Central memory CD8-positive, alpha-beta T cell (primary cell): ENCODE measurements at regions not wholly inside any gene's neighbourhood (a gene's known extent, or its start where the extent isn't known, plus 50 kb on each side); places are given as distances from the start of the nearest gene placed in this dataset.
"Not testable (repeated sequence)": the region's sequence is repeated elsewhere in the genome, so short reads cannot be mapped to it uniquely, and the experiment has no call there.

ENCODE experiments used
- ATAC-seq: fragments of 150-1000 bp; cut with Tn5 transposase; replicated peaks from 2 replicates; pipeline ENCODE4 v1.10.0; 2022; ENCODE audit warnings: mild to moderate bottlenecking, moderate FRiP score, moderate number of reproducible peaks; ENCODE audit not compliant: poor library complexity, severe bottlenecking; ENCODE audit errors: extremely low read depth
- DNase-seq, 2 donors: peaks; one replicate each; pipeline ENCODE4 v3.0.0; 2021; ENCODE audit warnings: low spot score in 2 of 2
- H3K27ac Mint-ChIP-seq: one replicate; pipeline ENCODE4 v1.8.0; 2022; ENCODE audit warnings: low read depth, mild to moderate bottlenecking, moderate library complexity, mixed read lengths
- H3K27me3 Mint-ChIP-seq: one replicate; pipeline ENCODE4 v1.8.0; 2022; ENCODE audit warnings: mixed read lengths
- H3K36me3 Mint-ChIP-seq: one replicate; pipeline ENCODE4 v1.8.0; 2022; ENCODE audit warnings: mild to moderate bottlenecking, moderate library complexity, mixed read lengths; ENCODE audit not compliant: insufficient read depth
- H3K4me1 Mint-ChIP-seq: one replicate; pipeline ENCODE4 v1.8.0; 2022; ENCODE audit warnings: mixed read lengths
- H3K4me3 Mint-ChIP-seq: one replicate; pipeline ENCODE4 v1.8.0; 2022; ENCODE audit warnings: mild to moderate bottlenecking, moderate library complexity, mixed read lengths
- H3K9me3 Mint-ChIP-seq: one replicate; pipeline ENCODE4 v1.8.0; 2022; ENCODE audit warnings: mixed read lengths

GRCh38 chr1:56256153-56257000, 323.0 kb downstream of the PLPP3 start:
- H3K9me3 Mint-ChIP-seq: peaks cover 12% of the 10 kb centered on the region
- no peak overlapping the region for H3K27ac Mint-ChIP-seq
- no peak for DNase-seq
- no peaks in the 10 kb centered on the region for H3K36me3 Mint-ChIP-seq
- no peak for ATAC-seq
- H3K4me1 Mint-ChIP-seq: no peaks in the 10 kb centered on the region
- H3K4me3 Mint-ChIP-seq: no peak overlapping the region
- H3K27me3 Mint-ChIP-seq: no peaks in the 10 kb centered on the region

DNA sequence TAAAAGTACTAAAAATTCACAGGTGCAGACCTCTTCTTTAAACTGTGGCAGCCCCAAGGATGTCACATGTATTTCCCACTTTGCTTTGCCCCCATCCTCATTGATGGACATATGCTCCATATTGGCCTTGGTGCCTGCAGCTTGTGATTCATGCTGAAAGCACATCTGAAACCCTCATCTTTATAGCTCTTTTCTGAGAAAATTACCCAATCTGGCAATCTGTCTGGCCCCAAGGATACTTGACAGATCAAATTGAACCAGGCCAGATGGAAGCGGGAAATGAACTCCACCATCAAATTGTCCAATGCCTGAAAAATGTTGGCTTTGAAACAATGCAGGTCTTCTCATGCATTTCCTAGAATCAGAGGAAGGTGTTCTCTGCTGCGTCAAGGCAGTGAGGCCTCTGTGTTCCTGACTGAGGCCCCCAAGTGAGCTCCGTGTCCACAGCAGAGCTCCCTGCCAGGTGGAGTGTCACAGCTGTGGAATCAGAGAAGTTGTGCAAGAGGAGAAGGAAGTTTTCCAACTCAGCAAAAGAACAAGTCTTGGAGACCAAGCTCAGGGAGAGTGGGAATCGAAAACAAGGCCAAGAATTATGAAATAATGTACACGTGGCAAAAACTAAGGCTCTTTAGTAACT, 323.7 kb downstream of the PLPP3 start:
- no peak overlapping the region for H3K4me3 Mint-ChIP-seq
- no peaks in the 10 kb centered on the region for H3K27me3 Mint-ChIP-seq
- ATAC-seq (no peak), DNase-seq (no peak)
- H3K27ac Mint-ChIP-seq: no peak overlapping the region
- no peaks in the 10 kb centered on the region for H3K4me1 Mint-ChIP-seq
- H3K36me3 Mint-ChIP-seq: no peaks in the 10 kb centered on the region
- peaks cover 11% of the 10 kb centered on the region for H3K9me3 Mint-ChIP-seq

GRCh38 chr1:56254130-56254529, 325.2 kb downstream of the PLPP3 start:
- no peak overlapping the region for H3K27ac Mint-ChIP-seq

DNA sequence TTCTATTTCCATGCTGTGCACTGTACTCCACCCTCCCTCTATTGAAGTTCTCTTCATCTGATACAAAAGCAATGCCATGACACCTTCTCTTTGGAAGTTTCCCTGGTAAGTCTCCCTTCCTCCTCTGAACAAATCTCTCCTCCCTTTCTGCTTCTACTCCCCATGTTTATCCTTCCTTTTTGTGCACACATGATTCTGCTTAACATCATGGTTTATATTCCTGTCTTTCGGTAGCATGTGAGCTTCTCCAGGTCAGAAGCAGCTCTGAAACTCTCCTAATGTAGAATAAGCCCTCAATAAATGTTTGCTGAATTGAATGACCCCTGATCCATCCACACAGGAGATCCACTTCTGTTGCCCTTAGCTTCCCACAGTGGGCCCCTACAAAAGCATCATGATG, 328.6 kb downstream of the PLPP3 start:
- H3K4me1 Mint-ChIP-seq: no peaks in the 10 kb centered on the region
- H3K27ac Mint-ChIP-seq: no peak overlapping the region
- no peaks in the 10 kb centered on the region for H3K27me3 Mint-ChIP-seq
- ATAC-seq (no peak), DNase-seq (no peak)
- no peaks in the 10 kb centered on the region for H3K9me3 Mint-ChIP-seq
- H3K36me3 Mint-ChIP-seq: no peaks in the 10 kb centered on the region
- H3K4me3 Mint-ChIP-seq: no peak overlapping the region

More at GRCh38 chr1:56254130-56254529, 325.2 kb downstream of the PLPP3 start:
- no peaks in the 10 kb centered on the region for H3K4me1 Mint-ChIP-seq
- H3K9me3 Mint-ChIP-seq: peaks cover 4% of the 10 kb centered on the region
- DNase-seq (no peak), ATAC-seq (no peak)
- H3K36me3 Mint-ChIP-seq: no peaks in the 10 kb centered on the region
- no peak overlapping the region for H3K4me3 Mint-ChIP-seq
- no peaks in the 10 kb centered on the region for H3K27me3 Mint-ChIP-seq

DNA sequence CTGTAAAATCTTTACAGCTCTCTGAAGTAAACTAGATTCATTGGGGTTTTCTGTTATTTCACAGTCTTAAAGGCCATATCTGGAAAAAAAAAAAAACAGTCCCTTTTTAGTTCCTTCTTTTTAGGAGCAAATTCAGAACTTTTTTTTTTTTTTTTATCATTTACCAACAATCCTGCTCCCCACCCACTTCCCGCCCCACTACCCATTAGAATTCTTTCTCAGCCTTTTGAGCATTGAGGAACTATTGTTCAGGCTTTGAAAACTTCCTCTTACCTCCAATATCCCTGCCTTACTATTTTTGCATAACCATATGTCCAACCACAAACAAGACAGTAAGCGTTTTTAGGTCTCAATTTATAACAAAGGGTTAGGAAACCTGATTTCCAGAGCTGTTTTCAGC, 330.1 kb downstream of the PLPP3 start:
- no peak overlapping the region for H3K27ac Mint-ChIP-seq
- H3K9me3 Mint-ChIP-seq: no peaks in the 10 kb centered on the region
- H3K4me1 Mint-ChIP-seq: no peaks in the 10 kb centered on the region
- no peak for ATAC-seq
- H3K4me3 Mint-ChIP-seq: no peak overlapping the region
- DNase-seq: no peak
- H3K27me3 Mint-ChIP-seq: no peaks in the 10 kb centered on the region
- no peaks in the 10 kb centered on the region for H3K36me3 Mint-ChIP-seq

DNA sequence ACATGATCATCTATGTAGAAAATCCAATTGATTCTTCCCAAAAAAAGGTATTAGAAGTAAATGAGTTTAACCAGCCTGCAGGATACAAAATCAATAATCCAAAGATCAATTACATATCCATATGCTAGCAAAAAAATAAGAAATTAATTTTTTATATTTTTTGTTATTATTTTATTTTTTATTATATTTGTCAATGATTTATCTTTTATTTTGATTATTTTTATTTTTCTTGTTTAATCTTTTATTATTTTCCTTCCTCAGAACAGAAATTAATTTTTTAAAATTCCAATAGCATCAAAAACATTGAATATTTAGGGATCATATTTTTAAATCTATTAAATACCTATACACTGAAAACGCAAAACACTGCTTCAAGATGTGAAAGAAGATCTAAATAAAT, 331.2 kb downstream of the PLPP3 start:
- H3K9me3 Mint-ChIP-seq: no peaks in the 10 kb centered on the region
- no peaks in the 10 kb centered on the region for H3K27me3 Mint-ChIP-seq
- H3K4me3 Mint-ChIP-seq: no peak overlapping the region
- no peaks in the 10 kb centered on the region for H3K36me3 Mint-ChIP-seq
- no peak overlapping the region for H3K27ac Mint-ChIP-seq
- no peak for DNase-seq
- H3K4me1 Mint-ChIP-seq: no peaks in the 10 kb centered on the region
- ATAC-seq: no peak

- not testable (repeated sequence) for H3K4me1 Mint-ChIP-seq, H3K27me3 Mint-ChIP-seq, DNase-seq, H3K27ac Mint-ChIP-seq, H3K4me3 Mint-ChIP-seq, ATAC-seq, H3K36me3 Mint-ChIP-seq, H3K9me3 Mint-ChIP-seq
These were observed 332.6 kb downstream of the PLPP3 start for GRCh38 chr1:56246726-56247125.

- Mint-ChIP-seq H3K36me3 (no peaks in the 10 kb centered on the region), H3K27ac (no peak overlapping the region), H3K4me1 (no peaks in the 10 kb centered on the region), H3K9me3 (peaks cover 3% of the 10 kb centered on the region), H3K4me3 (no peak overlapping the region), H3K27me3 (no peaks in the 10 kb centered on the region)
- ATAC-seq (no peak), DNase-seq (no peak)
These were observed 339.0 kb downstream of the PLPP3 start for GRCh38 chr1:56240400-56240799.

GRCh38 chr1:56237491-56238064, 341.8 kb downstream of the PLPP3 start:
- Mint-ChIP-seq H3K9me3 (peaks cover 8% of the 10 kb centered on the region), H3K27me3 (no peaks in the 10 kb centered on the region), H3K4me1 (no peaks in the 10 kb centered on the region), H3K4me3 (no peak overlapping the region), H3K27ac (no peak overlapping the region), H3K36me3 (no peaks in the 10 kb centered on the region)
- DNase-seq: no peak
- no peak for ATAC-seq

- Mint-ChIP-seq H3K4me1 (no peaks in the 10 kb centered on the region), H3K9me3 (peaks cover 10% of the 10 kb centered on the region), H3K36me3 (no peaks in the 10 kb centered on the region), H3K4me3 (no peak overlapping the region), H3K27ac (no peak overlapping the region), H3K27me3 (no peaks in the 10 kb centered on the region)
- no peak for DNase-seq
- no peak for ATAC-seq
These were observed 342.7 kb downstream of the PLPP3 start for GRCh38 chr1:56236688-56237087.

DNA sequence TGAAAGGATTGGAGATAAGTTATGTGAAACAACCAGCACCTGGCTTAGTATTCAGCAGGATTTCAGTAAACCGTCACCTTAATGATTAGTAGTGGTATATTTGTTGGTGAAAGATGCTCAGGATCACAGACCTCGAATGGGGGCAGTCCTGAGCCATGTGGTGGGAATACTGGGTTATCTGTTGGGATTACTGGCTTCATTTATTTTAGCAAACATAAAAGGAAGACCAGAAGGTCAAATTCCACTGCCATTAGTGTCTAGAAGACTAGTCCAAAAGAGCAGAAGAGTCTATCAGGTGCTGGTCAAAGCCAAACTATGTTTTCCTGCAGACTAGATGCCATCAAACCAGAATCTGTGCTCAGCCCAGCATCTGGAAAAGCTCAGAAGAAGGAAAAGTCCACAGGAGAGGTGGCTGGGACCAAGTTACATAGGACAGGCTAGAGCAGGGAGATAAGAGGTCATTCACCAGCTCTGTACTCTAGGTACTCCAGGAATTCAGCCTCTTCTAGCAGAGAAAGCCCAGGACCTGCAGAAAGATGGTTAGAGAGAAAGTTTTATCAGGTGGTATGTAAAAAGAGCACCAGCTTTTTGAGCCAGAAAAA, 343.4 kb downstream of the PLPP3 start:
- Mint-ChIP-seq H3K4me1 (no peaks in the 10 kb centered on the region), H3K36me3 (no peaks in the 10 kb centered on the region), H3K27ac (no peak overlapping the region), H3K27me3 (no peaks in the 10 kb centered on the region), H3K9me3 (peaks cover 15% of the 10 kb centered on the region), H3K4me3 (no peak overlapping the region)
- DNase-seq: no peak
- no peak for ATAC-seq

GRCh38 chr1:56229186-56229585, 350.2 kb downstream of the PLPP3 start:
- Mint-ChIP-seq H3K4me1 (no peaks in the 10 kb centered on the region), H3K4me3 (no peak overlapping the region), H3K27me3 (no peaks in the 10 kb centered on the region), H3K27ac (no peak overlapping the region), H3K36me3 (no peaks in the 10 kb centered on the region), H3K9me3 (peaks cover 7% of the 10 kb centered on the region)
- ATAC-seq (no peak), DNase-seq (no peak)

- no peak overlapping the region for H3K4me3 Mint-ChIP-seq
- DNase-seq (no peak), ATAC-seq (no peak)
- H3K9me3 Mint-ChIP-seq: peaks cover 7% of the 10 kb centered on the region
- H3K4me1 Mint-ChIP-seq: no peaks in the 10 kb centered on the region
- H3K27me3 Mint-ChIP-seq: no peaks in the 10 kb centered on the region
- H3K36me3 Mint-ChIP-seq: no peaks in the 10 kb centered on the region
- H3K27ac Mint-ChIP-seq: no peak overlapping the region
These were observed 351.5 kb downstream of the PLPP3 start for GRCh38 chr1:56227886-56228285.
